K562 (cell line): ENCODE measurements at regions not wholly inside any gene's neighbourhood (a gene's known extent, or its start where the extent isn't known, plus 50 kb on each side); places are given as distances from the start of the nearest gene placed in this dataset.

Experiments
- ATAC-seq: fragments of 200-7000 bp; cut with Tn5 transposase; 3 replicates; pipeline ENCODE4 v1.9.1; 2020; ENCODE audit warnings: moderate library complexity
- BruUV-seq: library from RNA; stranded (reverse); fragments of 400-500 nt; replicated peaks from 2 replicates; lab custom pipeline; 2021; lab: Mats Ljungman, UMichigan
- CTCF ChIA-PET: fragments of 300-600 bp; formaldehyde crosslinking; extraction: SDS; loops from one replicate; lab custom pipeline; 2021; ENCODE audit warnings: low intra/inter-chr PET ratio; lab: Yijun Ruan, JAX
- POLR2A ChIA-PET: fragments of 300-600, 350-650 bp; sonication (Branson Sonifier 250); formaldehyde crosslinking; extraction: SDS; loops from one replicate; lab custom pipeline; 2021; ENCODE audit warnings: antibody characterized with exemption, inconsistent platforms; lab: Yijun Ruan, JAX
- DNase-seq, 4 experiments: peaks; one replicate each; pipeline versions ENCODE4 v3.0.0 to v3.0.0-alpha.2; 2011 to 2018; ENCODE audit warnings: low spot score in 3 of 4, mixed read lengths in 3 of 4; ENCODE audit errors: extremely low read depth in 1 of 4
- FAIRE-seq: peaks from 2 replicates; lab custom pipeline; 2011; peaks lifted over from hg19 to GRCh38; lab: Jason Lieb, UNC
- H2AFZ ChIP-seq: 2 replicates; pipeline ENCODE4 v1.6.0; 2011; ENCODE audit warnings: low read depth, low read length, control low read depth, inconsistent platforms
- H3K27ac ChIP-seq: fragments of 200-600 bp; 3 replicates; pipeline ENCODE4 v1.8.0; 2011; ENCODE audit warnings: low read depth, mild to moderate bottlenecking, control low read depth, inconsistent platforms, low read length, moderate library complexity, mixed read lengths; ENCODE audit errors: extremely low read depth
- H3K27me3 ChIP-seq, 2 experiments: fragments of 300-600 bp in 1 of 2; 2 replicates in 1 of 2; 3 replicates in 1 of 2; pipeline versions ENCODE4 v1.6.0 to v1.8.0; 2011; ENCODE audit warnings: inconsistent platforms in 2 of 2, low read length in 2 of 2, mild to moderate bottlenecking in 1 of 2, mixed read lengths in 1 of 2, moderate library complexity in 1 of 2; ENCODE audit not compliant: control insufficient read depth in 2 of 2, insufficient read depth in 2 of 2
- H3K36me3 ChIP-seq: fragments of 300-600 bp; 3 replicates; pipeline ENCODE4 v1.8.0; 2011; ENCODE audit warnings: mild to moderate bottlenecking, low read length, inconsistent platforms; ENCODE audit not compliant: control insufficient read depth, insufficient read depth
- H3K4me1 ChIP-seq, 2 experiments: fragments of 200-600 bp in 1 of 2; replicated peaks in 1 of 2; 2 replicates in 1 of 2; 3 replicates in 1 of 2; pipeline versions ENCODE4 v1.5.1 to v1.8.0; 2011; ENCODE audit warnings: inconsistent platforms in 2 of 2, low read length in 2 of 2, mild to moderate bottlenecking in 1 of 2, mixed read lengths in 1 of 2, moderate library complexity in 1 of 2; ENCODE audit not compliant: control insufficient read depth in 2 of 2, insufficient read depth in 2 of 2
- H3K4me2 ChIP-seq: 2 replicates; pipeline ENCODE4 v1.6.1; 2011; ENCODE audit warnings: low read length, control low read depth, inconsistent platforms, mixed read lengths; ENCODE audit not compliant: insufficient read depth
- H3K4me3 ChIP-seq: fragments of 200-600 bp; sonication (generic), shearing (Covaris generic); 2 replicates; pipeline ENCODE4 v1.5.1; 2016; ENCODE audit warnings: control low read depth, inconsistent platforms
- H3K79me2 ChIP-seq: fragments of 200-600 bp; 3 replicates; pipeline ENCODE4 v1.8.0; 2011; ENCODE audit warnings: low read length, inconsistent platforms; ENCODE audit not compliant: control insufficient read depth, insufficient read depth
- H3K9ac ChIP-seq, 2 experiments: 2 replicates each; pipeline versions ENCODE4 v1.6.0 to v1.6.1; 2011; ENCODE audit warnings: low read depth in 2 of 2, low read length in 2 of 2, control low read depth in 1 of 2, inconsistent platforms in 1 of 2, mild to moderate bottlenecking in 1 of 2, mixed read lengths in 1 of 2; ENCODE audit not compliant: insufficient read depth in 1 of 2
- H3K9me1 ChIP-seq: one replicate; pipeline ENCODE4 v1.6.0; 2011; ENCODE audit warnings: inconsistent platforms, mild to moderate bottlenecking, low read length, moderate library complexity; ENCODE audit not compliant: control insufficient read depth, insufficient read depth
- H3K9me3 ChIP-seq: replicated peaks from 2 replicates; pipeline ENCODE4 v1.5.1; 2011; ENCODE audit warnings: low read depth, low read length, inconsistent platforms; ENCODE audit not compliant: control insufficient read depth, insufficient read depth
- H4K20me1 ChIP-seq: replicated peaks from 2 replicates; pipeline ENCODE4 v1.6.1; 2011; ENCODE audit warnings: low read length, inconsistent platforms, mixed read lengths; ENCODE audit not compliant: control insufficient read depth, insufficient read depth
- KAT8 ChIP-seq: fragments of 450-650 bp; IDR thresholded peaks from 2 replicates; pipeline ENCODE4 v1.6.1; 2016; ENCODE audit warnings: low read depth, mild to moderate bottlenecking
- SAFB ChIP-seq: fragments of 200-400 bp; formaldehyde crosslinking; IDR thresholded peaks from 2 replicates; pipeline ENCODE4 v1.6.1; 2017; ENCODE audit warnings: low read depth, low read length, borderline replicate concordance
- STAT6 ChIP-seq: sonication (generic); formaldehyde crosslinking; IDR thresholded peaks from 2 replicates; pipeline ENCODE4 v1.8.1; 2023; ENCODE audit warnings: mild to moderate bottlenecking, missing genetic modification reagents
- WGBS: fragments of 100-300 bp; shearing (Covaris generic); methylation state at CpG from one replicate; pipeline ENCODE4 v1.1.6; 2016; ENCODE audit warnings: low coverage, mixed read lengths; ENCODE audit not compliant: insufficient coverage; ENCODE audit errors: missing lambda C conversion rate; 5-methylcytosine and 5-hydroxymethylcytosine counted together
- in situ Hi-C: fragments of 300-500 bp; cut with MboI; formaldehyde crosslinking; loops from 4 replicates; pipeline ENCODE4 v1.15.0; 2018; ENCODE audit warnings: inconsistent platforms, mixed read lengths
- intact Hi-C: fragments of 100-400 bp; cut with micrococcal nuclease; formaldehyde crosslinking; loops from 2 replicates; pipeline ENCODE4 v1.14.2; 2022

GRCh38 chr13:58992478-58993042 lies 1171.2 kb downstream of the DIAPH3 start:
- 0% methylated on average over 5 of the region's 5 CpGs for WGBS
- H3K27ac ChIP-seq, result no peak overlapping the region
- in situ Hi-C loops, result no loop called here
- H2AFZ ChIP-seq, result no peak overlapping the region
- H3K4me2 ChIP-seq, result no peak overlapping the region
- no peak for ATAC-seq
- H3K79me2 ChIP-seq, result no peaks in the 10 kb centered on the region
- H3K9me1 ChIP-seq, result no peaks in the 10 kb centered on the region
- H3K9ac ChIP-seq, result no peak overlapping the region
- no peak overlapping the region for H3K4me3 ChIP-seq
- H3K4me1 ChIP-seq, result no peaks in the 10 kb centered on the region
- FAIRE-seq, result no peak
- no peaks in the 10 kb centered on the region for H3K27me3 ChIP-seq
- intact Hi-C loops, result no loop called here
- CTCF ChIA-PET, result no interaction called here
- no peaks in the 10 kb centered on the region for H3K36me3 ChIP-seq
- POLR2A ChIA-PET, result no interaction called here
- no peak for TF ChIP-seq STAT6 (CRISPR knock-in tag)
- TF ChIP-seq SAFB, result no peak
- no peak for TF ChIP-seq KAT8
- TF ChIP-seq, all 486 proteins: peak for 0
- Histone ChIP-seq H4K20me1 (no peaks in the 10 kb centered on the region), H3K9me3 (no peaks in the 10 kb centered on the region)
- DNase-seq, result no peak
- BruUV-seq, result no TSS peak
